Amniotic epithelial cell (primary cell): ENCODE measurements at regions not wholly inside any gene's neighbourhood (a gene's known extent, or its start where the extent isn't known, plus 50 kb on each side); places are given as distances from the start of the nearest gene placed in this dataset.

Experiments
- DNase-seq: peaks from one replicate; pipeline ENCODE4 v3.0.0-alpha.2; 2010; ENCODE audit warnings: low read depth

DNA sequence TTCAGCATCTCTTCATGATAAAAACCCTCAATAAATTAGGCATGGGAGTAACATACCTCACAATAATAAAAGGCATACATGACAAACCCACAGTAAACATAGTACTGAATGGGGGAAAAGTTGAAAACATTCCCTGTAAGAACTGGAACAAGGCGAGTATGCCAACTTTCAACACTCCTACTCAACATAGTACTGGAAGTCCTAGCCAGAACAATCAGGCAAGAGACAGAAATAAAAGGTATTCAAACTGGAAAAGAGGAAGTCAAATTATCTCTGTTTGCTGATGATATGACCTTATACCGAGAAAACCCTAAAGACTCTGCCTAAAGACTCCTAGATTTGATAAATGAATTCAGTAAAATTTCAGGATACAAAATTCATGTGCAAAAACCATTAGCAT is 167.6 kb downstream of the TMEM38B start:
- no peak for DNase-seq

DNA sequence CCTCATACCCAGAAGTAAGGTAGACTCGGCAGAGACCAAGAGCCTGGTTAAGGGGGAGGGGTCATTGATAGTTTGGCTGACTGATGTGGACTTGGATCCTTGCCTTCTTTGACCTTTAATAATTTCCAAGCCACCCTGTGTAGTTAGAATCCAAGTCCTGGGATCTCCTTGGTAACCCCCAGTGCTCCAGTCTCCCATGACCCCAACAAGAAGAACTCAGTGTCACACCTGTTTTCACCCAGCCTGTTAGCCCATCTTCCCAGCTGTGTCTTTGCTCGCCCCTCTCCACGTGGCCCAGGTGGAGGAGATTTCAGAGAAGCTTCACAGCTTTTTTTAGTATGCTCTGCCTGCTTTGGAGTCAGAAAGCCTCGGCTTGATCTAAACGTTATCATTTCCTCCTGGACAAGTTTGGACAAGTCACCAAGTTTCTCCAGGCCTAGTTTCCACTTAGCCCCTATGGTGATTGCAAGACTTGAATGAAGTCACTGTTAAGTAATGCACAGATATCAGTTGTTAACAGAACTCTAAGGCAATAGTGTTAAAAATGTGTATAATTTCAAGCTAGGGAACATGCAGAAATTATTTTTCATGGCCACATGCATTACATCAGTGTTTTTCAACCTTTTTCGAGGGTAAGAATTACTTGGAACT is 170.0 kb downstream of the TMEM38B start:
- no peak for DNase-seq

DNA sequence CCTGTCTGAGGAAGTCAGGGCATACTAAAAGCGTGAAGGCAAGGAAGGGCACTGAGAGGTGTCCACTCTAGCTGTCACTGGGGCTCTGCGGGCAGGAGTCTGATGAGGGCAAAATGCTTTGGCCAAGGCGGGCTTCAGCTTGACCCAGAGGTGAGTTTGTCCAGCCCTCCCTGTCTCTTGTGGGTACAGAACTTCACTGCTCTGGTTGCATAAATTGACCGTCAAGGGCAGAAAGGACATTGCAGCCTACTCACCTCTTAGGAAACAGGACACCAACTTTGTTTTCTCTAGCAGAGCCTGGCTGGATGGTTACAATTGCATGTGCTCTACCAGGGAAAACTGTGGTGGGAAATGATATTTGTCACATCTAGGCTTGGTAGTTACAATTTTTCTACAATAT is 170.9 kb downstream of the TMEM38B start:
- no peak for DNase-seq

DNA sequence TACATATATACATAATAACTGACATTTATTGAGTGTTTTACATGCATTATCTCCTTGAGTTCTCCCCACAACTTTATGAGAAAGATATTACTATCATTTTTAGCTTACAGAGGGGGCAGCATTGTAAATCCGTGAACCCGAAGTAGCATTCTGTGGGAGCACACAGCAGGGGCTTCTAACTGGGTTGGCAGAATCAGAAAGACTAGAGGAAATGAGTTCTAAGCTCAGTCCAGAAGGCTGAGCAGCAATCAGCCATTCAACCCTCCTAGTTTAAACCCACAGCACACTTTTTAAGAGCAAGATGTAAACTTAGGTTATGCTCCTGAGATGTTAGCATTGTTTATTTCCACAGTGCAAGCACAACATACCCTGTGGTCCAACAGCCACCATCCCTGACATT is 177.2 kb downstream of the TMEM38B start:
- DNase-seq: no peak

DNA sequence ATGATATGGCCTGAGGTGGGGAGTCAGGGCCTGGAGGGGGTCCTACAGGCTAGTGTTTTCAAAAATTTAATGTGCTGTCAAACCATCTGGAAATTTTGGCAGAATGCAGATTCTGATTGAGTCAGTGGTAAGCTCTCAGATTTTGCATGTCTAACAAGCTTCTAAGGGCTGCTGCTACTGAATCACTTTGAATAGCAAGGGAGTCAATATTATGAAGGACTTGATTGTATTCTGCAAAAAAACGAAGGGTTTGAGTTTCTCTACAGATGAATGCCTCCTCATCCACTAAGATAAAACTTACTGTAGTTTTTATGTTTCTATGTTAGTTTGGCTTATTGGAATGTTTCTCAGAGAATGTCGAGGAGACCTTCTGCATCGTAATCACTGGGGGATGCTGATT is 179.5 kb downstream of the TMEM38B start:
- no peak for DNase-seq

DNA sequence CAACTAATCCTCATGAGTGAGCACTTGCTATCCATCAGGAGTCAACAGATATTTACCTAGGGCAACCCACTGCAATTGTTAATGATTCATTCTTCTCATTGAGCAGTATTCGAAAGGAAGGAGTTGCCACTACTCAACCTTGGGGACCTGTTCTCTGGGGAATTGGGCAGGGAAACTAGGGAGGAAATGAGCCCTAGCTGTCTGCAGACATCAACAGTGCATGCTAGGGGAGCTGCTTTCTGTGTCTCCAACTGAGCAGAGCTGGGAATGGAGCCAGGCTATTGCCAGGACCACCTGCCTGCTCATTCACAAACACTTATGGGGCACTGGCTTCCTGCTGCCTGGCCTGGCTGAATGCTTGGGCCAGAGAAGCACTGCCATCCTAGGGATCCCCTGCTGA is 183.4 kb downstream of the TMEM38B start:
- no peak for DNase-seq

DNA sequence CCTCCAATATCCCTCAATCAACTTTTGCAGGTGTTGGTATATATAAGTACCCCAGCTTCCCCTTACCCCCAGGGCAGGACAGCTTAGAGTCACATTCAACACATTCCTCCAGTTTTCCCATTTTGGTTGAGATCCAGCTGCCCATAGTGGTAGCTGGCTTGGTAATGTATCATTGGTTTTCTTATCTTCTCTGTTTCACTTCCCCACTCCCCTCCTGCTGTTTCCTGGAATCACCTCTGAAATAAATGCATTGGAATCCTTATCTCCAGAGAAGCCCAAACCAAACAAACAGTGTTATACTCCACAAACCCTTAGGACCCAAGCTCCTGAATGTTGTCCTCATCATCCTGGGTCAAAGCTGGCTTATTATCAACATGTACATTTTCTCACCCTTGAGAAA is 184.8 kb downstream of the TMEM38B start:
- DNase-seq: no peak

DNA sequence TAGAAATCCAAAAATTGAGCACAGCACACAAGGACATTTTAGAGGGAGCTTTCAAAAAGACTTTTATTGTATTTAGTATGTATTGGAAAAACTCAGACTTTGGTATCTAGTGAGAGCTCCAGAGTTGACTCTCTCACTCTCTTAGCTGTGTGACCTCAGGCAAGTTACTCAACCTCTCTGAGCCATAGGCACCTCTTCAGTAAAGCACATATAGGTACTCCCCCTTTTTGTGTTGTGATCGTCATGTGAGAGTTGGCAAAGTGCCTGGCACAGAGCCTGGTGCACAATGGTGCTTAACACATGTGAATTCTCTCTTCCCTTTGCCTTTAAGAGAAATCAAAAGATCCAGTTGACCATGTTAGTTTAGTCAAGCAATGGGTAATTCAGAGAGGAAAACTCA is 186.2 kb downstream of the TMEM38B start:
- no peak for DNase-seq

DNA sequence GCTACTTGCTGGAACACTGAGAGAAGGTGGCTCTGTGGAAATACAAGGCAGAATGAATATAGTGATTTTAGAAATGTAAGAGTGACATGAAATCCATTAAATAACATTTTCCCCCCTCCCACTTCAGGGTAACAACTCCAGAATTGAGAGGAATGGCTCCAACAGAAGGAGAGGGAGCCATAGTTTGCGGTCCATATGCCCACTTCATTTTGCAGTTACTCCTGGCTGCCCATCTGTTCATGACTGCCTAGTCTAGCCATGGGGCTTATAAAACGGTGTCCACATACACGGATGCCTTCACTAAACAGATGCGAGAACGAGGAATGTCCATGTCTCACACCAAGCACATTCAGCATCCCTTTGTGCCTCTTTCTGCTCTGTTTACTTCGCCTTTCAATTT is 186.7 kb downstream of the TMEM38B start:
- no peak for DNase-seq

DNA sequence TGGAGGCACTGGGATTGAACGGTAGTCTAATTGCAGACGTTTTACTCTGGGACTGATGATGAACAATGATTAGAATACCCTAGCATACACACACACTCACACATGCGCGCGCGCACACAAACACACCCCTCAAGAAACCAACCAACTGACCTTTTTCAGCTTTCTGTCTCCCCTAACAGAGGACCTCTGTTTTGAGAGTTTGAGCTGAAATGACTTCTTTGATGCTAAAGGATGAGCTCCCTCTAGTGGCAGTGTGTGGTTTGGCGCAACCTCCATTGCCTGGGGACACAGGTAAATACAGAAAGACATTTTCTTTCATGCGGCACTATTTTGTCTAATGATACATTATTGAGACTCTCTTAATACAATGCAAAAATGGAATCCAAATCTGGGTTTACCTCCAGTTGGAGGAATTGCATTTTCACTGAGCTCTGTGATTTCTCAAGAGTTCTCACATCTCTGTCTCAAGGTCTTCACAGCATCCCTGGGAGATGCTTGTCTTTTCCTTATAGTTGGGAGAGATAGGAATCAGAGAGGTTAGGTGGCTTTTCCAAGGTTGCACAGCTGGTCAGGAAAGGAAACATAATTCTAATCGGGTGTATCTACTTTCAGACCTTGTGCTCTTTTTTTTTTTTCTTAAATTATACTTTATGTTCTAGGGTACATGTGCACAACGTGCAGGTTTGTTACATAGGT is 187.5 kb downstream of the TMEM38B start:
- DNase-seq: peak; percentile 41

DNA sequence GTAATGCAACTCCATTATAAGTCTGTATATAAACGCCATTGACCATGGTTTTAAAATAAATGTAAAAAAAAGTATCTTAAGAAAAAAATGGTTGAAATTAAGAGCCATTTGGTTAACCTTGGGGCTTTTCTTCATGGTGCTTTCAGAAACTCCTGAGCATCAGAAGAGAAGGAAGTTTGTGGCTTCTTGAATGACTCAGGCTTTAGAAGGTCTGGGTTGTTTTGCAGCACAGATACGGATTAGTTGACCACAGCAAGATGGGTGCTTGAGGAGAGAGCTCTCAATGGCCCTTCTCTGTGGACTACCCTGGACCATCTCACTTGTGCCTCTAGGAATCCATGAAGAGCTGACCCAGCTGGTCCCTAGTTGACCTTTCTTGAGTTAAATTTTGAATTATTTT is 189.5 kb downstream of the TMEM38B start:
- DNase-seq: peak; percentile 9

DNA sequence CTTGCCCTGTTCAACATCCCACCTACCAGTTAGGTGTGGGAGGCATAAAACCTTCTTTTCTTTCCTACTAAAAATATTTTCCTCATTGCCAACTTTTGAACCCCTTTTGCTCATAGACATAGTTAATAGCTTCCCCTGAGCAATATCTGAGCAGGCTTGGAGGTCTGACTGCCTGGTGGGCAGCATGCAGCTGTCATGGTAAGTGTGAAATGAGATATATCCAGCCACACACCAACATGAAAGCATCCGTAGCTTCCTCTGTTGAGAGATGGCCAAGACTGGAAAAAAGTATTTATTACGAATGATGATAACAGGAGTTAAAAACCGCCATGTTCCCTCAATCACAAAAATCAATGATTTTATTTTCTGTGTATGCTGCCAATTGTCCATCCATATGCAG is 190.1 kb downstream of the TMEM38B start:
- DNase-seq: no peak

DNA sequence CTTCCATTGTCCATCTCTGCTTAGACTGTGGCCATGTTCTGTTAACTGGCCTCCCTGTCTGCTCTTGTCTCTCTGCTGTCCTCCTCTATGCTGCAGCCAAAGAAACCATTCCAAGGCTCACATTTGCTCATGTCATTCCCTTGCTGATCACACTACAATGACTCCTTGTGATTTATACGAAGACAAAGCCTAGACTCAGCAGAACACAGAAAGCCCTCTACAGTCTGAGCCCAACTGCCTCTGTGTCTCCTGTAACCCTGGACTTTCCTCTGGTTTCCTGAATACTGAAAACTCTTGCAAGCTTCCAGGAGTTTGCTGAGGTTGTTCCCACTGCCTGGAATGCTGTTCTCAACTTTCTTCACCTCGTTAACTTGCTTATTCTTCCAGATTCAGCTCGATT is 191.8 kb downstream of the TMEM38B start:
- DNase-seq: no peak

DNA sequence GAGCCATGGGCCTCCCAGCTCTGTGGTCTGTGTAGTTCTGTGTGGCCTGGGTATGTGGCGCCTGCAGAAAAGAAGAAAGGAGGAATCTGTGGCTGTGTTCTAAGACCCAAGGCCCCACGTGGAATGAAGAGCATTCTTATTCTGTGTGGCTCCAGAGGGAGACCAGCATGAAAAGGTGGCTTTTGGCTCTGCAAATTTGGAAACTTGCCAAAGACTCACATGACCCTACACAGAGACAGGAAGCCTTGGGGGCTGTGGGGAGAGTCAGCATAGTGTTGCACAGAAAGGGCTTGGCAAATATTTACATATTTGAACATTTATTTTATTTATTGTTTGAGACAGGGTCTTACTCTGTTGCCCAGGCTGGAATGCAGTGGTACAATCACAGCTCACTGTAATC is 193.3 kb downstream of the TMEM38B start:
- DNase-seq: no peak

DNA sequence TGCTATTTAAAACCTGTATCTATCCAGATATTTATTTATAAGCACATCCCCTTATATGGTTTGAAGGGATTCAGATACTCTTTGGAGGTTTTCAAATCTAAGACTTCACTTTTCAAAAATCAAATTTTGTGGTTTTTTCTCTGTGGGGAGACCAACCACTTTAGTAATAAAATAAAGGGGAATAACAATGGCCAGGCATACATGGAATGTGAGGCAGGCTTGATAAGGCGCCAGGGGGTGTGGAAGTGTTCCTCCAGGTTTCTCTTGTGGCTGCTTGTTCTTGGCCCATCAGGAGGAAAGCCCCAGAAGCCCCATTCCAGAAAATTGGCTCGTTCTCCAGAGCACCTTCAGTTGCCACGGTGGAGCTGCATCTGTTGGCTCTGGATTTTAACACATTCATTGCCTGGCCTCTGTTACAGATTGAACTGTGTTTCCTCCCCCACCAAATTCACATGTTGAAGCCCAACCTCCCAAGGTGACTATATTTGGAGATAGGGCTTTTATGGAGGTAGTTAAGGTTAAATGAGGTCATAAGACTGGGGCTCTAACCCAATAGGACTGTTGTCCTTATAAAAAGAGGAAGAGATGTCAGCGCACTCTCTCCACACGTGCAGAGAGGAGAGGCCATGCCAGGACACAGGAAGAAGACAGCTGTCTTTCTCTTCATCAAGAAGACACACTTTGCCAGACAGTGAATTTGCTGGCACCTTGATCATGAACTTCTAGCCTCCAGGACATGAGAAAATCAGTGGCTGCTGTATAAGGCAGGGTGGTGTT is 195.9 kb downstream of the TMEM38B start:
- DNase-seq: no peak

DNA sequence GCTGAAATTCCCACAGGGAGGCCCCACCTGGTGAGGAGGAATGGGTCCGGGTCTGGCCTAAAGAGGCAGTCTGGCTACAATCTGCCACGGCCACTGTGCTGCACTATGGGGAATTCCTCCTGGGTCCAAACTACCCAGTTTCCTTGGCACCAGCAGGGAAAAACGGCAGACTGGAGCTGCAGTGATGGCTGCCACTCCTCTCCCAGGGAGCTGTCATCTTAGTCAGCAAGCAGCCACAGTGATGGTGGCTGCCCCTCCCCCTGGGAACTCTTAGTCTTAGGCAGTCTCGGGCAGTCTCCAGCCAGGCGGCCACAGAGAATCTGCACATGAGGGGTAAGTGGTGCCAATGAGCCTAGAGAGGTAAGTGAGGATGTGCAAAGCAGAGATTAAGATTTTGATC is 205.8 kb downstream of the TMEM38B start:
- no peak for DNase-seq

DNA sequence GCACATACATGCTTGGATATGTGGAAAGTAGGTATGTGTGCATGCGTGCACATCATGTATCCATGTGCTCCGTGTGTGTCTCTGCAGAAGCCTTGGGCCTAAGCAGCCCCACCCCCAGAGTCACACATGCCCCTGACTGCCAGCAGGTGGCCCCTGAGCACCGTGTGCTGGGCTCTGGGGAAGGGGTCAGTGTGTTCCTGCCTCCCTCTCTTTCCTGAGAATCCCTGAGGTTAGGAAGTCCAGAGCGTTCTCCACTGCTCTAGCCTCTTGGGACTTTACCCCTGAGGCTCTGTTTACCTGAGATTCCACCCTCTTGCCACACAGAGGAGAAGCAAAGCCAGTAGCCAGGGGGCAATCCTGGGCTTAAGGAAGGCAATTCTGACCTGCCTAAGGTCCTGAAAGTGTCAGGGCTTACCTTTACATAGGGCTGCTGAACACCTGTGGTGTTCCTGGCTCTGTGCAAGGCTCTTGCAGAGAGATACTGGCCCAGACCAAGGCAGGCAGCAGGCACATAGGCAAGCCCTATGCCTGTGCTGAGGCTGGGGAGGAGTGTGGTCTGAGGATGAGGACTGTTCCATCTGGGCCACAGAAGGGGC is 207.3 kb downstream of the TMEM38B start:
- peak; percentile 22 for DNase-seq

DNA sequence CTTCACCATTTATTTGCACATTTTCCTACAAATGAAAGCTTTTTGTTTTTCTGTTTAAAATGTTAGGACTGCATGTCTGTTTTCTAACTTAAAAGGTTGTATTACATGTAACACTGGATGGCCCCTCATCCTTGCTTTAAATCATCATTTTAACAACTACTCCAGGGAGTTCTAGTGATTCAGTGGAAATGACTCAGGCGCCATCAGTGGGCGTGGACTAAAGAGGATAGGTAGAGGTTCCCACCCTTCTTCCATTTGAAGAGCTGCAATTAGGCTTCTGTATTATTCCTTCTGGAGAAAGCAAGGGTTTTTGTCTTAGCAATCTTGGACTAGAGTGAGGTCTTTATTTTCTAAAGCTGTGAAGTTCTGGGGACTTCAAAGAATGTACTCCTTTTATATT is 213.7 kb downstream of the TMEM38B start:
- no peak for DNase-seq

DNA sequence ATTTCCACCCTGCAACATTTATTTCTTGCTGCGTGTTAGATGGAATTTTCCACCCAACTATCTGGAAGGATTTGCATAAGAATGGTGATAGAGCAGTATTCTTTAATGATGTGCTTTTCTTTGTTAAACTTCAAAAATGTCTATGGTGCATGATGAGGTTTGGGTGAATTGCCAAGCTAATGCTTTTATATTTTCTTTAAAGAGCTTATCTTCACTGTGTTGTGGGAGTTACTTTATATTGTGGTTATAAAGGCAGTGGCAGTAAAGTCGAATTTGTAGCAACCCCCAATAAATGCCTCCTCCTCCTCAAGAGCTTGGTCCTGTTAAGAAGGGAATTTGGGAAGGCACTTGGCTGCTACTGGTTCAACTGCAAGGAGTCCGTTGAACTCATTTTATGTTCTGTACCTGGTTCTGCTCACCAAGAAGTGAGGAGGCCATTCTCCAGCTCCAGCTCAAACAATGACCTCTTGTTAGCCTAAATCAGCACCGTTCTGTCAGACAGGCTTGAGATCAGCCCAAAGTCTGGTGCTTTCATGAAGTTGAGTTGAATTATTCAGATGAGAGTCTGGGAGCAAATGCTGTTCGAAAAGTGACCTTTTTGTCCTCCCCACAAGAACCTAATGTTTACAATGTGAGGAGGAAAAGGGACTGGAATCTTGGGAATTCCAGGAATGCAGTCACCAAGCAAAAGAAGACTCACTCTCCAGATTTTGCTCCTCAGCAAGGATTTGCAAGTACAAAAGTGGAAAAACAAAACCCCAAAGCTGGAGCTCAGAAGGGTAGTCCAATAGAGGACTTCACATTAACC is 217.0 kb downstream of the TMEM38B start:
- no peak for DNase-seq

DNA sequence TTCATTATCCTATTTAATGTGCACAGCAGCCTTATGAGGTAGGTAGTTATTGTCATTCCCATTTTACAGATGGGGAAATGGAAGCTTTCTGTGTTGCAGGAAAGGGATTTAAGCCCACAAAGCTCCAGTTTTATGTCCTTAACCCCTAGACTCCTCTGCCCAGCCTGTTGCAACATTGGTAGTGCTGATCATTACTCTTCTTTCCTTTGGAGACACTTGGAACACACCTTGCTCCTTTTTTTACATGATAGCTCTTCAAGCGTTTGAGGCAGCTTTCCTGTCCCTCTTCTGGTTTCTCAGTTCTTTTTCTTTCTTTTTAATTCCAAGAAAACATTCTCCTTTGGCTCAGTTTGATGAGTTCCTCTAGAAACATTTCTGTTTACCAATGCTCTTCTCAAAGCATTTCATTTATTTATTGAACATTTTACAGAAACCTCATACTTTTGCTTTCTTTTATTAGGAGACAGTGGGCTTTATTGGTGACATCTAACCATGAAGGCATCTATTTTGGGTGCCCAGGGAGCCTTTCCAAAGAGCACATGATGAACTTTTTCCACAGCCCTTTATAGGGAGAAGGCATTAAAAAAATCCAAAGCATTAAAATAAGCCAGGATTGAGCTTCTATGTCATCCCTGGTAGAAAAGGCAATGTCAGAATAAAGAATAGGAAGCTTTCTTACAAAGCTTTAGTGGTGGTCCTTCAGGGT is 218.0 kb downstream of the TMEM38B start:
- DNase-seq: no peak

DNA sequence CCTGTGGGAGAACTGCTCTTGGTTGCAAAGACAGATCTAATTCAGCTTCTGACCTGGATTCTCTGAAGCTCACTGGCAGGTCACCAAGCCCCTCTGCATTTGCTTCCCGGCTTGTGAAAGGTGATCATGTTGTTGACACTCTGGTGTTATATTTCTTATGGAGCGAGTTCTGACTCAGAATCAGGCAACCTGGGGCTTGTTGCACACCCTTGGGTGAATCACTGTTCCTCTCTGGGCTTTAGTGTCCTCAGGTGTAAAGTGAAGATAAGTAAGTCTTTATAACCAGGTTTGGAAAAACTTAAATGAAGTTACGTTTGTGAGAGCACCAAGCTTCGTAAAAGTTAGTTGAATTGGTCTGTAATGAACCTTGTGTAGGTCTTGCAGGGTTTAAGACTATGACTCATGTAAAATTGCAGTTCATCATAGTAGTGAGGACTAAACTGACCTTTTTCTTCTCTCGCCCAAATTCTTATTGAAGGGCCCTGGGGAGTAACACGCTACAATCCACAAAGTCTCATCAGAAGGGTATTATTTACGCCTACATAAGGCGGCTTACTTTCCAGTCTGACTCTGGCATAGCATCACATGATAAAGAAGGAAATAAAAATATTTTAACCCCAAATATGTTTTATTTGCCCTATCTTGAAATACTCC is 218.6 kb downstream of the TMEM38B start:
- DNase-seq: peak; percentile 6
